Gastrocnemius medialis (tissue), 4 donors: ENCODE measurements at regions not wholly inside any gene's neighbourhood (a gene's known extent, or its start where the extent isn't known, plus 50 kb on each side); places are given as distances from the start of the nearest gene placed in this dataset.
"Not testable (repeated sequence)": the region's sequence is repeated elsewhere in the genome, so short reads cannot be mapped to it uniquely, and the experiment has no call there.

ENCODE experiments used
- ATAC-seq, 2 donors: fragments of 150-250 bp; one replicate each; pipeline ENCODE4 v1.9.1; 2016
- DNase-seq, 2 donors: peaks; one replicate each; pipeline ENCODE4 v3.0.0-alpha.2; 2019
- H3K27ac ChIP-seq, 4 donors: fragments of 200-600 bp; sonication (generic); 1 replicate in 1 of 4; 2 replicates in 3 of 4; pipeline ENCODE4 v1.5.1; 2016 to 2018; ENCODE audit warnings: mild to moderate bottlenecking in 2 of 4, moderate library complexity in 1 of 4
- H3K27me3 ChIP-seq, 3 donors: fragments of 200-600 bp; sonication (generic) in 2 of 3; 1 replicate in 1 of 3; 2 replicates in 2 of 3; pipeline versions ENCODE4 v1.5.1 to v1.6.0; 2016 to 2019; ENCODE audit warnings: mild to moderate bottlenecking in 1 of 3, moderate library complexity in 1 of 3
- H3K36me3 ChIP-seq, 2 donors: fragments of 200-600 bp; sonication (generic) in 1 of 2; one replicate each; pipeline ENCODE4 v1.5.1; 2017 to 2018
- H3K4me1 ChIP-seq, 2 donors: fragments of 200-600 bp; sonication (generic) in 1 of 2; one replicate each; pipeline ENCODE4 v1.5.1; 2016 to 2017; ENCODE audit warnings: mild to moderate bottlenecking in 2 of 2
- H3K4me3 ChIP-seq, 4 donors: fragments of 200-600 bp; sonication (generic) in 3 of 4; 1 replicate in 1 of 4; 2 replicates in 3 of 4; pipeline ENCODE4 v1.5.1; 2016 to 2019; ENCODE audit warnings: mild to moderate bottlenecking in 2 of 4
- H3K9me3 ChIP-seq, 3 donors: fragments of 200-600 bp; sonication (generic) in 2 of 3; 1 replicate in 1 of 3; 2 replicates in 2 of 3; pipeline ENCODE4 v1.5.1; 2016 to 2019
- POLR2A ChIP-seq, 2 donors: fragments of 450-650 bp; IDR thresholded peaks; one replicate each; pipeline ENCODE4 v1.6.1; 2017; ENCODE audit warnings: antibody characterized with exemption in 2 of 2, mild to moderate bottlenecking in 2 of 2, moderate library complexity in 2 of 2
- in situ Hi-C, 4 donors: fragments of 200-750 bp; cut with MboI; loops; one replicate each; pipeline versions ENCODE4 v1.15.0 to v1.8.0; 2017; ENCODE audit warnings: low sequenced_read_pairs in 4 of 4
- intact Hi-C: fragments of 100-400 bp; cut with DNase I; formaldehyde crosslinking; loops from one replicate; pipeline ENCODE4 v1.15.1; 2023; ENCODE audit warnings: low total_unique reads
- TF ChIP-seq, protein P1 (sequence below), 5 experiments: fragments of 450-650 bp in 3 of 5; fragments of 200-600 bp in 2 of 5; sonication (generic) in 2 of 5; IDR thresholded peaks in 4 of 5; conservative IDR thresholded peaks in 1 of 5; 1 replicate in 4 of 5; 2 replicates in 1 of 5; pipeline ENCODE4 v1.5.1; 2016 to 2019; ENCODE audit warnings: antibody characterized with exemption in 5 of 5, mild to moderate bottlenecking in 3 of 5, moderate library complexity in 3 of 5

DNA sequence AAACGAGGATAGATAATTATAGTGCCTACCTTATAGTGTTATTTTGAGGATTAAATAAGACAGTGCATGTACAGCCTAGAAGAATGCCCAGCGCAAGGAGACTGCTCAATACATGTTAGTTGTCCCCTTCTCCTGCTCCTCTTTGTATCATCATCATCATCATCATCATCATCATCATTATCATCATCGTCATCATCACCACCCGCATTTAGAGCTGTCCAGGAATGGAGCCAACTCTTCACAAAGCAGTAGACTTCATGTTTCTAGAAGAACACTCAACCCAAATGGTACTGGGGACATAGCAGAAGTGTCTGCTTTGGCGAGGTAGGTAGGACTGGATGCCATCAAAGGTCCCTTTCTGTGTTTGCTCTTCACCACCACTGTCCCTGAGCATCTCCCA lies 116.0 kb downstream of the TRIM43 start:
- no peaks in the 10 kb centered on the region for H3K9me3 ChIP-seq
- no peaks in the 10 kb centered on the region for H3K4me1 ChIP-seq
- no peaks in the 10 kb centered on the region for H3K27me3 ChIP-seq
- in situ Hi-C loops (no loop called here), intact Hi-C loops (no loop called here)
- no peak overlapping the region for H3K4me3 ChIP-seq
- no peak for ATAC-seq
- no peaks in the 10 kb centered on the region for H3K36me3 ChIP-seq
- H3K27ac ChIP-seq = no peak overlapping the region
- no peak for DNase-seq
- TF ChIP-seq, protein P1, sequence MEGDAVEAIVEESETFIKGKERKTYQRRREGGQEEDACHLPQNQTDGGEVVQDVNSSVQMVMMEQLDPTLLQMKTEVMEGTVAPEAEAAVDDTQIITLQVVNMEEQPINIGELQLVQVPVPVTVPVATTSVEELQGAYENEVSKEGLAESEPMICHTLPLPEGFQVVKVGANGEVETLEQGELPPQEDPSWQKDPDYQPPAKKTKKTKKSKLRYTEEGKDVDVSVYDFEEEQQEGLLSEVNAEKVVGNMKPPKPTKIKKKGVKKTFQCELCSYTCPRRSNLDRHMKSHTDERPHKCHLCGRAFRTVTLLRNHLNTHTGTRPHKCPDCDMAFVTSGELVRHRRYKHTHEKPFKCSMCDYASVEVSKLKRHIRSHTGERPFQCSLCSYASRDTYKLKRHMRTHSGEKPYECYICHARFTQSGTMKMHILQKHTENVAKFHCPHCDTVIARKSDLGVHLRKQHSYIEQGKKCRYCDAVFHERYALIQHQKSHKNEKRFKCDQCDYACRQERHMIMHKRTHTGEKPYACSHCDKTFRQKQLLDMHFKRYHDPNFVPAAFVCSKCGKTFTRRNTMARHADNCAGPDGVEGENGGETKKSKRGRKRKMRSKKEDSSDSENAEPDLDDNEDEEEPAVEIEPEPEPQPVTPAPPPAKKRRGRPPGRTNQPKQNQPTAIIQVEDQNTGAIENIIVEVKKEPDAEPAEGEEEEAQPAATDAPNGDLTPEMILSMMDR (IDR thresholded peaks at IDR 0.05 in 4 of 5, conservative IDR thresholded peaks at IDR 0.05 in 1 of 5) = no peak

DNA sequence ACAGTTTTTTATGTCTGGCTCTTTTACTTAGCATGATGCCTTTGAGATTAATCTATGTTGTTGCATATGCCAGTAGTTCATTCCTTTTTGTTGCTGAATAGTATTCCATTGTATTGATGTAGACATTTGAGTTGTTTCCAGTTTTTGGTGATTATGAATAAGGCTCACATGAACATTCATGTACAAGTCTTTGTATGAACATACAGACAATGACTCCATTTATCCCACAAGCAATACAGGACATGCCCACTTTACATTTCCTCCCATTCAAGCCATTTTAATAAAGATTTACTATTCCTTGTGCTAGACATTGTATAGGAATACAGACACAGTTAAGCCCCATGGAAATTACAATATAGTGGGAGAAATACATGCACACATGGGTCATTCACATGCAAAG lies 118.0 kb downstream of the TRIM43 start:
- Histone ChIP-seq H3K27ac (no peak overlapping the region), H3K4me1 (no peaks in the 10 kb centered on the region), H3K36me3 (no peaks in the 10 kb centered on the region), H3K27me3 (no peaks in the 10 kb centered on the region), H3K4me3 (no peak overlapping the region), H3K9me3 (no peaks in the 10 kb centered on the region)
- intact Hi-C loops = no loop called here
- in situ Hi-C loops = no loop called here
- DNase-seq (no peak), ATAC-seq (no peak)
- no peak for TF ChIP-seq POLR2A (IDR thresholded peaks at IDR 0.05)
- TF ChIP-seq, protein P1 (IDR thresholded peaks at IDR 0.05 in 4 of 5, conservative IDR thresholded peaks at IDR 0.05 in 1 of 5) = no peak

DNA sequence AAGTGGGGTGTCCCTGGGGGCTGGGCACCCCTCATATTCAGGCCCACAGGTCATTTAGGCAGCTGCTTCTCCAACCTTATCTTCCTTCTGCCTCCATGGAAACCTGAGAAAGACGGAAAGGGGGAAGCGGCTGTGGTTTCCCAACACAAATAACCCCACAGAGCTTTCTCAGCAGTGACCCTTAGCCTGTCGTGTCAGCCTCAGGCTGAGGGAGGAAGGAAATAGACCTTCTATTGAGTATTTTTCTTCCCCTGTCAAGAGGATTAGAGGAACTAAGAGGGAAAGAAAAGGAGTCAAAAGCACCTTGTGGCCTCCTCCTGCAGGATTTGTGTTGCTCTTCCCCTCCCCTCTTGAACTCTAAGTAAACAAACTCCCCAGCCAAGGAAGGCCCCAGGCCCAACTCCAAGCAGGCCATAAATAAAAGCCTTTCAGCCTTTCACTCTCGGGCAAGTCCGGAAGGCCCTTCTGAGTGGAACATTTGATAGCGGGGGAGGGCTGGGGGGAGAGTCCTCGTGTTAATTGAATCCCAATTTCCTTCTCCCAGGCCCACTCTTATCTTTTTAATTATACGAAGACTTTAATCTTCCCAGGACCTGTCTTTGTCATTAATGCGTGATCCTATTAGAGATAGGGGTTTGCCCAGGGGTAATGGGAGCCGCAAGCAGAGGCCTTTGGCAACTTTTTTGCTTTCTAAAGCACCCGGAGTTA lies 121.8 kb downstream of the TRIM43 start:
- intact Hi-C loops, H3K27me3 ChIP-seq, H3K27ac ChIP-seq, H3K4me3 ChIP-seq, ATAC-seq, in situ Hi-C loops, DNase-seq, H3K4me1 ChIP-seq, H3K36me3 ChIP-seq, H3K9me3 ChIP-seq: not testable (repeated sequence)

DNA sequence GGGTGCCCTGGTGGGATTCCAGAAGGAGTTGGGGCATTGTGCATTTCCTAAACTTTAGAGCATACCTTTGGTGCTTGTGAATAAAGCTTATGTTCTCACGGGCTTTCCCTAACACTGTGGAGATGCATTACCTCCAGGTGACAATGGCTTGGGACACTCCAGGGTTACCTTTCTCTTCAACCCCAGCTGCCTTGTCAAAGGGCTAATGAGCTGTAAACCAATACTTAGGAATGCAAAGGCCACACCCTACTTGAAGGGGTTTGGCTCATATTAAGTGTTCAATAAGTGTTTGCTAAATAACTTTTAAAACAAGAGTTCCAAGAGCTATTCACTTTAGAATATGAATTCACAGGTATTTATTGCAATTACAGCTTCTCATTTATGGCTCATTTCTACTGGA lies 122.6 kb downstream of the TRIM43 start:
- H3K27me3 ChIP-seq, intact Hi-C loops, H3K4me3 ChIP-seq, H3K4me1 ChIP-seq, H3K36me3 ChIP-seq, H3K27ac ChIP-seq, DNase-seq, ATAC-seq, in situ Hi-C loops, H3K9me3 ChIP-seq: not testable (repeated sequence)

DNA sequence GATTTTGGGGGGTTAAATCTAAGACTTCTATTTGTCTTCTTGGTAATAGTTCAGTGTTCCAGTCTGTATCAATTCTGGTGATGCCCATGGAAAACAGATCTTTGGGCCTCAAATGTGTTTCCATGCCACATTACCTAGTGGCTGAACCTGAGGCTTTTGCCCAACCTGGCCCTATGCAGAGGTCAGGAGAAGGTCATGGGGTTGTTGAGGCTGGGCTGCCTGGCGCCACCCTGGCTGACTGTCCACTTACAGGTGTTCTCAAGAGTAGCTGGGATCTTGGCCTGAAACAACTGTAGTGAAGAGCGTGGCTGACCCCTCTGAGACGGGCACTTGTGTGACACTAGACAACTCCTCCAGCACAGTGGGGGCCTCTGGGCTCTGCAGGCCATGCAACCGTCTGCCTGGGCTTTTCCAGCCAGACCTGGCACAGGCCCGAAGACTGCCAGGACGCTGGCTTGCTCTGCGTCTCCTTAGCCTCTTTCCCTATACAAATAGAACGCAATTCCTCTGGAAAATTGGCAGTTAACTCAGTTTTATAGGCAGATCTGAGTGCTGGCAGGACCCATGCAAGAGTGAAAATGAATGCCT lies 127.8 kb downstream of the TRIM43 start:
- ATAC-seq = no peak
- Histone ChIP-seq H3K27me3 (no peaks in the 10 kb centered on the region), H3K36me3 (no peaks in the 10 kb centered on the region), H3K9me3 (no peaks in the 10 kb centered on the region), H3K4me3 (no peak overlapping the region), H3K27ac (no peak overlapping the region), H3K4me1 (no peaks in the 10 kb centered on the region)
- no peak for TF ChIP-seq POLR2A (IDR thresholded peaks at IDR 0.05)
- TF ChIP-seq, protein P1 (IDR thresholded peaks at IDR 0.05 in 4 of 5, conservative IDR thresholded peaks at IDR 0.05 in 1 of 5) = no peak
- no peak for DNase-seq
- in situ Hi-C loops = no loop called here
- intact Hi-C loops = loop anchor here (10.0 kb wide), 1 partner anchor 375 kb away; no protein-coding TSS in a partner anchor
